BLaER1 treated with 17β-estradiol and CSF1 and Interleukin-3, amounts not matched to agents 10 nM and 100 nM (cell line): ENCODE measurements at regions not wholly inside any gene's neighbourhood (a gene's known extent, or its start where the extent isn't known, plus 50 kb on each side); places are given as distances from the start of the nearest gene placed in this dataset.
A peak's percentile ranks its signal among the peaks of the same experiment; 100 is the strongest.

ENCODE experiments used
- H3K27ac ChIP-seq, 11 experiments: shearing (Covaris generic); formaldehyde crosslinking; 2 replicates each; pipeline ENCODE4 v1.8.1; 2022
- H3K27me3 ChIP-seq, 11 experiments: shearing (Covaris generic); formaldehyde crosslinking; 2 replicates each; pipeline ENCODE4 v1.8.1; 2022
- H3K36me3 ChIP-seq, 11 experiments: shearing (Covaris generic); formaldehyde crosslinking; 2 replicates each; pipeline ENCODE4 v1.8.1; 2022
- H3K4me1 ChIP-seq, 10 experiments: shearing (Covaris generic); formaldehyde crosslinking; 2 replicates each; pipeline ENCODE4 v1.8.1; 2022
- H3K4me2 ChIP-seq, 11 experiments: shearing (Covaris generic); formaldehyde crosslinking; 2 replicates each; pipeline ENCODE4 v1.8.1; 2022
- H3K4me3 ChIP-seq, 10 experiments: shearing (Covaris generic); formaldehyde crosslinking; 2 replicates each; pipeline ENCODE4 v1.8.1; 2022
- H3K9ac ChIP-seq, 11 experiments: shearing (Covaris generic); formaldehyde crosslinking; 2 replicates each; pipeline ENCODE4 v1.8.1; 2022
- H3K9me3 ChIP-seq, 11 experiments: shearing (Covaris generic); formaldehyde crosslinking; replicated peaks in 1 of 11; 2 replicates each; pipeline ENCODE4 v1.8.1; 2022
- H4K20me1 ChIP-seq, 11 experiments: shearing (Covaris generic); formaldehyde crosslinking; 2 replicates each; pipeline ENCODE4 v1.8.1; 2022
- Cebpa-rat ChIP-seq, 11 experiments: shearing (Covaris generic); IDR thresholded peaks; 2 replicates each; pipeline ENCODE4 v1.8.1; 2022

- peaks cover 0 to 26% (median 0%) of the 10 kb centered on the region in 10 experiments; a peak in 4 of 20 replicates for H3K4me1 ChIP-seq
These were observed 52.4 kb upstream of the WDR26 start for GRCh38 chr1:224486801-224487583.

GRCh38 chr1:224488806-224489499, 54.4 kb upstream of the WDR26 start:
- Histone ChIP-seq H3K27ac (no peak overlapping the region), H3K9me3 (no peaks in the 10 kb centered on the region; a peak in 1 of 22 replicates), H4K20me1 (no peaks in the 10 kb centered on the region), H3K9ac (no peak overlapping the region), H3K36me3 (no peaks in the 10 kb centered on the region), H3K4me3 (no peak overlapping the region), H3K4me1 (peaks cover 0 to 26% (median 0%) of the 10 kb centered on the region in 10 experiments; a peak in 4 of 20 replicates), H3K27me3 (no peaks in the 10 kb centered on the region), H3K4me2 (peak overlapping the region in 2 of 11 experiments; percentile 35 to 52; a peak in 3 of 22 replicates)
- TF ChIP-seq Cebpa-rat (IDR thresholded peaks at IDR 0.05): no peak

More at GRCh38 chr1:224486801-224487583, 52.4 kb upstream of the WDR26 start:
- no peak overlapping the region for H3K4me3 ChIP-seq
- no peak for TF ChIP-seq Cebpa-rat (IDR thresholded peaks at IDR 0.05)
- no peaks in the 10 kb centered on the region for H3K27me3 ChIP-seq
- H3K9me3 ChIP-seq: peaks cover 0 to 4% (median 0%) of the 10 kb centered on the region in 11 experiments; a peak in 2 of 22 replicates
- H3K36me3 ChIP-seq: no peaks in the 10 kb centered on the region
- H3K9ac ChIP-seq: no peak overlapping the region
- H3K4me2 ChIP-seq: peak overlapping the region in 1 of 11 experiments; percentile 41; a peak in 1 of 22 replicates
- no peak overlapping the region for H3K27ac ChIP-seq
- H4K20me1 ChIP-seq: no peaks in the 10 kb centered on the region

DNA sequence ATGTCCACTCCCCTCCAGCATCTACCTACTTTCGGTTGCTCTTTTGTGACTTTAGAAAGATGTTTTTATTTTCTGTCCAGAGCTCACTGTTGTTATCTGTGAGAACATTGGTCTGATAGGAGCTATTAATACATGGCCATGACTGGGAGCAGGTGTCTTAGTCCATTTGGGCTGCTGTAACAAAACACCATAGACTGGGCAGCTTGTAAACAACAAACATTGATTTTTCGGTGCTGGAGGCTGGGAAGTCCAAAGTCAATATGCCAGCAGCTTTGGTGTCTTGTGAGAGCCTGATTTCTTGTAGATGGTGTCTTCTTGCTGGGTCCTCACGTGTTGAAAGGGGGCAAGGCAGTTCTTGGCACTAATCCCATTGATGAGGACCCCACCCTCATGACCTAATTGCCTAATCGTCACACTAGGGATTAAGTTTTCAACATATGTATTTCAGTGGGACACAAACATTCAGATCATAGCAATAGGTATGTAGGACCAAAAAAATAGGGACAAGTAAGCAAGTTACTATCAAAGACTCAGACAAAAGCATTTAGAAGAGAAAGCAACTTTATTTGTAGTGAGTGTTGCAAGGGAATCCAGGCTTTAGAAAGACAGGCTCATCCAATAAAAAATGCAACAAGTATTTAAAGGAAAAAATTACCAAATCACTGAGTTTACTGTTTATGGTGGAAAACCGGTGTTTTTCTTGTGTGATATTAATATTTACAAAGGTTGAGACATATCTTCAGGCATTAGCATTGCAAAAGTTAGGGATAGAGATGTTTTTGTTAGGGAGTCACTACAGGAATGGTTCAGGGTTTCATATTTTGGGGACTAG, 55.2 kb upstream of the WDR26 start:
- H4K20me1 ChIP-seq: no peaks in the 10 kb centered on the region
- H3K4me2 ChIP-seq: peak overlapping the region in 2 of 11 experiments; percentile 35 to 52; a peak in 3 of 22 replicates
- no peak overlapping the region for H3K27ac ChIP-seq
- no peak for TF ChIP-seq Cebpa-rat (IDR thresholded peaks at IDR 0.05)
- H3K27me3 ChIP-seq: no peaks in the 10 kb centered on the region
- no peak overlapping the region for H3K9ac ChIP-seq
- peaks cover 0 to 26% (median 0%) of the 10 kb centered on the region in 10 experiments; a peak in 4 of 20 replicates for H3K4me1 ChIP-seq
- no peaks in the 10 kb centered on the region; a peak in 1 of 22 replicates for H3K9me3 ChIP-seq
- H3K4me3 ChIP-seq: no peak overlapping the region
- no peaks in the 10 kb centered on the region for H3K36me3 ChIP-seq

DNA sequence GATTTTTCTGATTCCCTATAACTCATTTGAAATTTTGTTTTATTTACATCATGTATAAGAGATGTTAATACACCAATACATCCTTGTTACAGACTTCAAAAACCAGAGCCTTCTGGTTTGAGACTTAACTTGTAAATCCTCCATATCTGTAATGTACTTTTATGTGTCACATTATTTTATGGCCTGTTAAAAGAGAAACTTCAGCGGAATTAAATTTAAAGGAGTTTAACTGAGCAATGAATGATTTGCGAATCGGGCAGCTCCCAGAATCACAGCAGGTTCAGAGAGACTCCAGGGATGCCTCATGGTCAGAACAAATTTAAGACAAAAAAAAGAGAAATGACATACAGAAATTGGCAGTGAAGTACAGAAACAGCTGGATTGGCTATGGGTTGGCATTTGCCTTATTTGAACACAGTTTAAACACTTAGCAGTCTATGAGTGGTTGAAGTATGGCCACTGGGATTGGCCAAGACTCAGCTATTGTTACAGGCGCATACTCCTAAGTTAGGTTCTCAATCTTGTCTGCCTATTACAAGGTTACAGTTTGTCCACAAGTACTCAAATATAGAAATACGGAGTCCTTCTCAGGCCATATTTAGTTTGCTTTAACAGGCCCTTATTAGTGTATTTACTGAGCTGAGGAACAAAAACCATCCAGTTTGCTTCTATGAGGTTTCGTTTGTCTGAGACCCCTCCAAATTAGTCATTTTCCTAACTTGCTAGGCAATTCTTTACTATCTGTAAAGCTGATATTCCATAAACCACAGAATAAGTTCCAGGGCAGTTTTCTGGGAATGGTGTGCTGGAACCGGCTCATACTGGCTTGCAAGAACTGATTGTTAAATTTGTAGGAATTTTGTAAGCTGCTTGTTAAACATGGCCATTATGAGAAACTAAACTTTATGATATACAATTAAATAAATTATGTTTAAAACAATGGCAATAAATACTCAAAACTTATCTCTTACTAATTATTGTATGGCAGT, 56.2 kb upstream of the WDR26 start:
- no peak overlapping the region for H3K27ac ChIP-seq
- H3K27me3 ChIP-seq: no peaks in the 10 kb centered on the region
- peaks cover 0 to 37% (median 2%) of the 10 kb centered on the region in 10 experiments; a peak in 10 of 20 replicates for H3K4me1 ChIP-seq
- H3K4me3 ChIP-seq: no peak overlapping the region
- no peak overlapping the region for H3K9ac ChIP-seq
- H3K36me3 ChIP-seq: no peaks in the 10 kb centered on the region
- TF ChIP-seq Cebpa-rat (IDR thresholded peaks at IDR 0.05): no peak
- H3K4me2 ChIP-seq: no peak overlapping the region
- peaks cover 0 to 3% (median 0%) of the 10 kb centered on the region in 11 experiments; a peak in 3 of 22 replicates for H3K9me3 ChIP-seq
- H4K20me1 ChIP-seq: no peaks in the 10 kb centered on the region

GRCh38 chr1:224492015-224492414, 57.4 kb upstream of the WDR26 start:
- Histone ChIP-seq H3K9me3 (peaks cover 0 to 14% (median 11%) of the 10 kb centered on the region in 11 experiments; a peak in 19 of 22 replicates), H3K9ac (no peak overlapping the region), H3K4me1 (peaks cover 0 to 44% (median 10%) of the 10 kb centered on the region in 10 experiments; a peak in 15 of 20 replicates), H3K36me3 (0 out of 22 replicates have a peak, but pooled peaks cover 0 to 7% (median 0%) of the 10 kb centered on the region in 11 experiments), H4K20me1 (no peaks in the 10 kb centered on the region), H3K4me3 (no peak overlapping the region), H3K27ac (no peak overlapping the region), H3K4me2 (no peak overlapping the region), H3K27me3 (no peaks in the 10 kb centered on the region)
- no peak for TF ChIP-seq Cebpa-rat (IDR thresholded peaks at IDR 0.05)

- Histone ChIP-seq H3K9me3 (peaks cover 0 to 14% (median 12%) of the 10 kb centered on the region in 11 experiments; a peak in 19 of 22 replicates), H3K27me3 (no peaks in the 10 kb centered on the region), H3K27ac (no peak overlapping the region), H3K4me2 (no peak overlapping the region), H3K4me1 (peaks cover 4 to 44% (median 16%) of the 10 kb centered on the region in 10 experiments), H4K20me1 (no peaks in the 10 kb centered on the region), H3K36me3 (0 out of 22 replicates have a peak, but pooled peaks cover 0 to 7% (median 0%) of the 10 kb centered on the region in 11 experiments), H3K9ac (no peak overlapping the region), H3K4me3 (no peak overlapping the region)
- no peak for TF ChIP-seq Cebpa-rat (IDR thresholded peaks at IDR 0.05)
These were observed 58.0 kb upstream of the WDR26 start for GRCh38 chr1:224492632-224493031.

- H3K4me1 ChIP-seq: peaks cover 11 to 48% (median 22%) of the 10 kb centered on the region in 10 experiments
These were observed 58.7 kb upstream of the WDR26 start for GRCh38 chr1:224493269-224493668.

More at GRCh38 chr1:224493269-224493668, 58.7 kb upstream of the WDR26 start:
- no peak overlapping the region for H3K27ac ChIP-seq
- TF ChIP-seq Cebpa-rat (IDR thresholded peaks at IDR 0.05): no peak
- H3K36me3 ChIP-seq: 0 out of 22 replicates have a peak, but pooled peaks cover 0 to 7% (median 0%) of the 10 kb centered on the region in 11 experiments
- H3K4me2 ChIP-seq: no peak overlapping the region
- no peaks in the 10 kb centered on the region for H4K20me1 ChIP-seq
- H3K27me3 ChIP-seq: no peaks in the 10 kb centered on the region
- no peak overlapping the region for H3K9ac ChIP-seq
- H3K4me3 ChIP-seq: no peak overlapping the region
- peaks cover 0 to 14% (median 12%) of the 10 kb centered on the region in 11 experiments; a peak in 19 of 22 replicates for H3K9me3 ChIP-seq
